ENCODE measurements at regions not wholly inside any gene's neighbourhood (a gene's known extent, or its start where the extent isn't known, plus 50 kb on each side); places are given as distances from the start of the nearest gene placed in this dataset.

DNA sequence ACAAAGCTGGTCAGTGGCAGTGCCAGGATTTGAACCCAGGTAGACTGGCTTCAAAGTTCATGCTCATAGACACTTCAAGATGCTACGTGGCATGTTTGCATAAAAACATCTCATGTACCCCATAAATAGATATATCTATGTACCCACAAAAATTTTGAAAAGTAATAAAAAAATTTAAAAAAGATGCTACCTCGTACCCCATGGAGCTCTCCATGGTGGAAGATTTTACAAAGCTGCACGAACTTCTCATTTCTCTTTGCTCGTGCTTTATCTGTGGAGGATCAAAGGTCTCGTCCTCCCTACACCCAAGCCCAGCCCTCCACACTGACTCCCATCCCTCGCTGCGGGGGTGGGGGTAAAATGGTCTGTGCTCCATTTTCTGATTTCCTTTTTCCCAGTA is 135.5 kb downstream of the HAPSTR1 start:
- no peak for TF ChIP-seq POLR2AphosphoS5 (IDR thresholded peaks at IDR 0.05)
- no peak for TF ChIP-seq CTCF (IDR thresholded peaks at IDR 0.05)

All from breast epithelium (tissue), 3 donors.